Stimulated activated CD4-positive, alpha-beta T cell treated with anti-CD3 and anti-CD28 coated beads, Interleukin-4, amount 100 ng/mL, for 4 hours (primary cell): ENCODE measurements at regions not wholly inside any gene's neighbourhood (a gene's known extent, or its start where the extent isn't known, plus 50 kb on each side); places are given as distances from the start of the nearest gene placed in this dataset.

Experiments
- DNase-seq, 2 experiments: peaks; one replicate each; pipeline ENCODE4 v3.0.0-alpha.2; 2020

DNA sequence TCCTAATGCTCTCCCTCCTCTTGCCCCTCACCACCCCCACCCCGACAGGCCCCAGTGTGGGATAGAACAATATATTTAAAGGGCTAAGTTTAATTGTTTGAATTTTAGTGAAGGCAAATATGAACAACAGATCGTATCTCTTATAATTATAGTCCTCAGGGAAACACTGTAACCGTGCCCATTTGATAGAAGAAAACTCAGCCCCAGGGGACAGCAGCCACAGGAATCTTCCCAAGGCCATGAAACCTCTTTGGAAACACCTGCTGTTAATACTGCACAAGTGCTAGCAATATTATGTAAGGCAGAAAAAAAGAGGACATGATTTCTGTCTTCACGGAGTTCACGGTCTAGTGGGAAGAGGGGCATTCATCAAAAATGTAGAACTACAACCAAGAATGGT is 142.2 kb downstream of the URB2 start:
- no peak for DNase-seq

DNA sequence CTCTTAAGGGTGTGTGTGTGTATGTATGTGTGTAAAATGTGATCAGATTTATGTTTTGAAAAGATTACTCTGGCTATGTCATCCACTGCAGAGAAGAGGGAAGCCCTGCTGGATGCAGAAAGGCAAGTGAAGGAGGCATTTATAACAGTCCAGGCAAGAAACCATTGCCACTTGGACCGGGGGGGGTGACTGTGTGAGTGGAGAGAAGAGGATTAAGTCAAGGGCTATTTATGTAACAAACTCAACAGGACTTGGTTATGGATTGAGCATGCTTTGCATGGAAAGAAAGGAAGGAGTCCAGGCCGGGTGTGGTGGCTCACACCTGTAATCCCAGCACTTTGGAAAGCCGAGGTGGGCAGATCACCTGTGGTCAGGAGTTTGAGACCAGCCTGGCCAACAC is 143.0 kb downstream of the URB2 start:
- DNase-seq, result no peak

- DNase-seq, result no peak
These were observed 143.8 kb downstream of the URB2 start for GRCh38 chr1:229769809-229770208.

GRCh38 chr1:229778794-229779193 is 152.7 kb downstream of the URB2 start:
- DNase-seq, result no peak

DNA sequence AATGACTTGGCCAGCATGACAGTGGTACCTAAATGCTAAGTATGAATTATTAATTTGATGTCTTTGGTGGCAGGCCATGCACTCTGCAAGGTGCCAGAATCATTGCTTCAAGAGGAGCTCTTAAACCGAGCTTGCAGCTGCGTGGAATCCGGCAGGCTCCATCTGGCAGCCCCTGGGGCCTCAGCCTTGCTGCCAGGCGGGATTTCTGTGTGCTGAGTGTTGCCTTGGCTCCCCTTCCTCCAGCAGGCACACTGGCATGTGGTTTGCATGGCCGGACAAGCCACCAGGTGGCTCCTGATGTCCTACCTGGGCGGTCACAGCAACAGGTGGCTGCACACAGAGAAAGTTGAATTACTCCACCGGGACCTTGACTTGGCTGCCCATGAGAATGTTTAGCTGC is 155.4 kb downstream of the URB2 start:
- no peak for DNase-seq

- no peak for DNase-seq
These were observed 156.4 kb downstream of the URB2 start for GRCh38 chr1:229782469-229782868.

- no peak for DNase-seq
These were observed 158.8 kb downstream of the URB2 start for GRCh38 chr1:229784834-229785233.

- DNase-seq, result no peak
These were observed 161.0 kb downstream of the URB2 start for GRCh38 chr1:229786974-229787610.

DNA sequence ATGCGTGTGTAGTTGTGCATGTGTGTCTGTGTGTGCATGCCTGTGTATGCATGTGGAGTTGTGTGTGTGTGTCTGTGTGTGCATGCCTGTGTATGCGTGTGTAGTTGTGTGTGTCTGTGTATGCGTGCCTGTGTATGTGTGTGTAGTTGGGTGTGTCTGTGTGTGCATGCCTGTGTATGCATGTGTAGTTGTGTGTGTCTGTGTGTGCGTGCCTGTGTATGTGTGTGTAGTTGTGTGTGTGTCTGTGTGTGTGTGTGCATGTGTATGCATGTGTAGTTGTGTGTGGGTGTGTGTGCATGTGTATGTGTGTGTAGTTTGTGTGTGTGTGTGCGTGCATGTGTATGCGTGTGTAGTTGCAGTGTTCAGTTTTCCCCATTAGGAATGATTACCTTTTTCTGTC is 162.0 kb downstream of the URB2 start:
- no peak for DNase-seq

DNA sequence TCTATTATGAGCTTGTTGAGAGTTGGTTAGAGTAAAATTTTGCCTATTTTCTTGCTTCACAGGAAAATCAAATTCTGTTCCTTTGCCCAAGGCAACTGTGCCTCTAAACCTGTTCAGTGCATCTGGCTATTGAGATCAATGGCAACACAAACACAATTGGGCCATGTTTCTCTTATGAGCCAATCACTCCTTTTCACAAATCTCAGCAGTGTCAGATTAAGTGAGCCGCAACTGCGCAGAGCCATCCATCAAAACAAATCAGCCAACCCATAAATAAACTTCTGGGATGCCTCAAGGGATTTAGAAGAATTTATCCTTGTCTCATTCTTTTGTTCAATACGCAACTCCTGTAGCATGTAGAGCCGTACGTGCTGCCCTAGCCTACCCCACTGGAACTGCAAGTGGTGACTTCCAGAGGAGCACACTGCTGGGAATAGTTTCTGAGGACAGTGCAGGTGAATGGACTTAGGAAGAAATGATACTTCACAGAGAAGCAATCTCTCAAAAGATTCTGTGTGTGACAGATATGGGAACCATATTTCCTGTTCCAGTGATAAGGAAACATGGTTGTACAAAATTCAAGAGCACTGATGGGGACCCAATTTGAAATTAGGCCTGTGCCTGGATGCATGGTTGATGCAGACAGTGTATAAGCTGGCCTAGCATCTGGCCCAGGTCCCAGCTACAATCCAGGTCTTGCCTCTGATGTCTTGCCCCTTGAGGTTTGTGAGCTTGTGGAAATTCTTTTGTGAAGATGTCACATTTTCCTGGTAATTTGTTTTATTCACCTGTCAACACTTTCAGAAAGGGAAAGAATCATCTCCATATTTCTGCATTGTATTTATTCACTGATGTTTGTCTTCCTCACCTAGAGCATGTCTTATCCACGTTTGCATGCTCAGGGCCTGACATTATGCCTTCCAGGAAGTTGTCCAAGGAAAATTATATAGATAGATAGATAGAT is 166.2 kb downstream of the URB2 start:
- no peak for DNase-seq

GRCh38 chr1:229793488-229793887 is 167.4 kb downstream of the URB2 start:
- DNase-seq, result no peak

DNA sequence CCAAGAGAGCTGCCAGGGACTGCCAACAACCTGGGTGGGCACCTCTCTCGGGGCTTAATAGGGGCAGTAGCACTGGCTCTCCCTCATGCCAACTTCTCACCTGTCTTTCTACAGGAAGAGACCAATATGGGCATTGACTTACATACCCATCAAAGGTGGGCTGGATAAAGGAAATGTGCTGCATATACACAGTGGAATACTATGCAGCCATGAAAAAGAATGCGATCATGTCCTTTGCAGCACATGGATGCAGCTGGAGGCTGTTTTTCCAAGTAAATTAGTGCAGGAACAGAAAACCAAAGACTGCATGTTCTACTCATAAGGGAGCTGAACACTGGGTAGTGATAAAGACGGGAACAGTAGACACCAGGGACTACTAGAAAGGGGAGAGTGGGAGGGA is 172.5 kb downstream of the URB2 start:
- DNase-seq, result no peak

GRCh38 chr1:229803626-229804217 is 177.7 kb downstream of the URB2 start:
- DNase-seq, result no peak

- DNase-seq, result no peak
These were observed 182.2 kb downstream of the URB2 start for GRCh38 chr1:229808272-229808671.

DNA sequence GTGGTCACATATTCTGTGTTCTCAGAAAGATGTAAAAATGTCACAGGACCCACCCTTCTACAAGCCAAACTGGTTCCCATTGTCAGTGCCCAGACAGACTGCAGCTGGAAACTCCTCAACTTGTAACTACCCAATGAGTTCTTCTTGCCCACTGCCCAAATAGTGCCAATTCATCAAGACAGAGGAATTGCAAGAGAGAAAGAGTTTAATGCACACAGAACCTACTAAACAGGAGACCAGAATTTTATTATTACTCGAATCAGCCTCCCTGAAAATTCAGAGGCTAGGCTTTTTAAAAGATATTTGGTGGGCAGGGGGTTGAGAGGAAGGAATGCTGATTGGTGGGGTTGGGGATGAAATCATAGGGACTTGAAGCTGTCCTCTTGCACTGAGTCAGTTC is 184.1 kb downstream of the URB2 start:
- no peak for DNase-seq

GRCh38 chr1:229810961-229811360 is 184.9 kb downstream of the URB2 start:
- no peak for DNase-seq

DNA sequence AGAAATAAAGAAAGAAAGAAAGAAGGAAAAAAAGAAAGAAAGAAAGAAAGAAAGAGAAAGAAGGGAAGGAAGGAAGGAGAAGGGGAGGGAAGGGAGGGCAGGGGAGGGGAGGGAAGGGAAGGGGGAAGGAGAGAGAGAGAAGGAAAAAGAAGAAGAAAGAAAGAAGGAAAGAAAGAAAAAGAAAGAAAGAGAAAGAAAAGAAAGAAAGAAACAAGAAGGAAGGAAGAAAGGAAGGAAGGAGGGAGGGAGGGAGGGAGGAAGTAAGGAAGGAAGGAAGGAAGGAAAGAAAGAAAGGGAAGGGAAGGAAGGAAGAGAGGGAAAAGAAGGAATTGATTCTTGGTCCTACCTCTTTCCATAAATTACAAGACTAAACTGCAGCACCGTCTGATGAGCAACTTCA is 186.1 kb downstream of the URB2 start:
- DNase-seq, result no peak

DNA sequence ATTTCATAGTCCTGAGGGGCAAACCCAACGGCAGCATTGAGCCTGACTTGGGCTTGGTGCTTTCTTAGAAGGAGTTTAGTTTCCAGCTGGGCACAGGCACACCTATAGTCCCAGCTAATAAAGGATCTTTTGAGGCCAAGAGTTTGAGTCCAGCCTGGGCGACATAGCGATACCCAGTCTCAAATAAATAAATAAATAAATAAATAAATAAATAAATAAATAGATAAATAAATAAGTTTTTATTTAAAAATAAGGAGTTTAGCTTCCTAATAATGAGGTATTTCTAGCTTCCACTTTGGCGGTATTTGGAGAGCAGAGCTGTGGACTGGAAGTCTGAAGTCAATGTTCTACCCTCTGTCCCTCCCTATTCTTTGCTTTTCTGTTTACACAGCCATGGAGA is 186.6 kb downstream of the URB2 start:
- DNase-seq, result no peak

DNA sequence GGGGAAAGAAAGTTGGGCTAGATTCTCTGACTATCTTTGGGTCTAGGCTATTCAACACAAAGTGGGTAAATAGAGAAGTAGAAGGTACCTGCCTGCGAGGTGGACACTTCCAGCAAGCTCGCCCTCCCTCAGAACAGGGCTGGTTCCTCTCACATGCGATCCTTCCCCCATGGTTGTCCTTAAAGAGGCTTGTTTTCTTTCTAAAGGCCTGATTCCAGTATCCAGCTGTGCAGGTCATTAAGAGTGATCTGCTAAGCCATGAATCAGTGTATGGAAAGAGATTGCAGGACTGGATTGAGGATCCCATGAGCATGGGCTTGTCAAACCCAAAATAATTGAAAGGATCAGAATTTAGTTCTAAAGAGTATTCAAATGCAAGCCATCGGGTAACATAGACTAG is 189.0 kb downstream of the URB2 start:
- no peak for DNase-seq

- DNase-seq, result no peak
These were observed 189.9 kb downstream of the URB2 start for GRCh38 chr1:229815961-229816360.

GRCh38 chr1:229817936-229818335 is 191.9 kb downstream of the URB2 start:
- DNase-seq, result no peak

DNA sequence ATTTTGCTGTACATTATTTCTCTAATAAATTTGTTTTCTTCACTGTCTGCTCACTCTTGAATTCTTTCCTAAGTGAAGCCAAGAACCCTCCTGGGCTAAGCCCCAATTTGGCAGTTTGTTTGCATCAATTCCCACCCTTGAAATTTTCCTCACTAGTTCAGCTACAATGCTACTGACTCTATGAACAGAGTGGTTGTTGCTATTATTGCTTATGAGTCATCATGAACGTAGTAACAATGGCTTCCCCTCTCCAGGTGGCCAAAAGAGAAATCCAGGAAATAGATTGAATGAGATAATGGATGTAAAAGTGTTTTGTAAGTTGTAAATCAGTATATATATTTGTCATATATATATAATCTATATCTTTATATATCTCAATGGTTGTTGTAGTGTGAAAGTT is 193.0 kb downstream of the URB2 start:
- no peak for DNase-seq

GRCh38 chr1:229822026-229822425 is 196.0 kb downstream of the URB2 start:
- no peak for DNase-seq

GRCh38 chr1:229825042-229825441 is 199.0 kb downstream of the URB2 start:
- no peak for DNase-seq
